LNCaP clone FGC (cell line): ENCODE measurements at regions not wholly inside any gene's neighbourhood (a gene's known extent, or its start where the extent isn't known, plus 50 kb on each side); places are given as distances from the start of the nearest gene placed in this dataset.

ENCODE experiments used
- DNase-seq: peaks from one replicate; pipeline ENCODE4 v3.0.0-alpha.2; 2011; ENCODE audit warnings: low read depth
- H3K4me3 ChIP-seq: 2 replicates; pipeline ENCODE4 v1.5.1; 2011; ENCODE audit warnings: mild to moderate bottlenecking, low read depth, low read length, control low read depth
- TF ChIP-seq, protein P1 (sequence below): IDR thresholded peaks from 2 replicates; pipeline ENCODE4 v1.5.1; 2012; ENCODE audit warnings: mild to moderate bottlenecking; ENCODE audit not compliant: control insufficient read depth, insufficient read depth; ENCODE audit errors: extremely low read depth

DNA sequence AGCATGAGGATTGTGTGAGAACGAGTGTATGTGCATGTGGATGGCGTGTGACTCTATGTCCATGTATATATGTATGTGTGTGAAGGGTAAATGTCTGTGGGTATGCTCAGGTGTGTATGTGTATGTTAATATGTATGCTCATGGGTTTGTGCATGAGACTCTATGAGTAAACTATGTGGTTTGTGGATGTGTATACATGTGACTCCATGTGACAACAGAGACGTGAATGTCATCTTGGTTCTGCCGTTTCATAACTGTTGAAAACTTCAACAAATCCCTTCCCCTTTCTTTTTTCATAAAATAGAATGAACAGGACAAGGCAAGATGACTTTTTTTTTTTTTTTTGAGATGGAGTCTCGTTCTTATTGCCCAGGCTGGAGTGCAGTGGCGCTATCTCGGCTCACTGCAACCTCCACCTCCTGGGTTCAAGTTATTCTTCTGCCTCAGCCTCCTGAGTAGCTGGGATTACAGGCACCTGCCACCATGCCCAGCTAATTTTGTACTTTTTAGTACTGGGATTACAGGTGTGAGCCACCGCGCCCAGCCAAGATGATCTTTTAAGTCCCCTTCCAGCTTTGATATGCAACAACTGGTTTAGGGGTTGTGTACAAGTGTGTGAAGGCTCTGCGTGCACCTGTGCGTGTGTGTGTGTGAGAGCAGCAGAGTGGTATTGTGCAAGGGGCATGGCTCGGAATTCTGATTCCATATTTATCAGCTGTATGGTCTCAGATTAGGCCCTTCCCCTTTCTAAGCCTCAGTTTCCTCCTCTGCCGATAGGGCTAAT is 106.3 kb downstream of the EBNA1BP2 start:
- DNase-seq: no peak
- no peak overlapping the region for H3K4me3 ChIP-seq
- TF ChIP-seq, protein P1, sequence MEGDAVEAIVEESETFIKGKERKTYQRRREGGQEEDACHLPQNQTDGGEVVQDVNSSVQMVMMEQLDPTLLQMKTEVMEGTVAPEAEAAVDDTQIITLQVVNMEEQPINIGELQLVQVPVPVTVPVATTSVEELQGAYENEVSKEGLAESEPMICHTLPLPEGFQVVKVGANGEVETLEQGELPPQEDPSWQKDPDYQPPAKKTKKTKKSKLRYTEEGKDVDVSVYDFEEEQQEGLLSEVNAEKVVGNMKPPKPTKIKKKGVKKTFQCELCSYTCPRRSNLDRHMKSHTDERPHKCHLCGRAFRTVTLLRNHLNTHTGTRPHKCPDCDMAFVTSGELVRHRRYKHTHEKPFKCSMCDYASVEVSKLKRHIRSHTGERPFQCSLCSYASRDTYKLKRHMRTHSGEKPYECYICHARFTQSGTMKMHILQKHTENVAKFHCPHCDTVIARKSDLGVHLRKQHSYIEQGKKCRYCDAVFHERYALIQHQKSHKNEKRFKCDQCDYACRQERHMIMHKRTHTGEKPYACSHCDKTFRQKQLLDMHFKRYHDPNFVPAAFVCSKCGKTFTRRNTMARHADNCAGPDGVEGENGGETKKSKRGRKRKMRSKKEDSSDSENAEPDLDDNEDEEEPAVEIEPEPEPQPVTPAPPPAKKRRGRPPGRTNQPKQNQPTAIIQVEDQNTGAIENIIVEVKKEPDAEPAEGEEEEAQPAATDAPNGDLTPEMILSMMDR: no peak

GRCh38 chr1:43065191-43065590 is 106.5 kb upstream of the SLC2A1 start:
- H3K4me3 ChIP-seq: no peak overlapping the region
- peak; percentile 28 for DNase-seq
- TF ChIP-seq, protein P1: no peak

GRCh38 chr1:43063394-43064219 is 104.9 kb upstream of the SLC2A1 start:
- TF ChIP-seq, protein P1: no peak
- no peak overlapping the region for H3K4me3 ChIP-seq
- DNase-seq: no peak

- DNase-seq: no peak
- no peak overlapping the region for H3K4me3 ChIP-seq
- TF ChIP-seq, protein P1: no peak
Observed at GRCh38 chr1:43062527-43063095, 103.9 kb upstream of the SLC2A1 start.

GRCh38 chr1:43061757-43062156 is 103.1 kb upstream of the SLC2A1 start:
- H3K4me3 ChIP-seq: no peak overlapping the region
- DNase-seq: no peak
- TF ChIP-seq, protein P1: no peak

- TF ChIP-seq, protein P1: no peak
- H3K4me3 ChIP-seq: no peak overlapping the region
Observed at GRCh38 chr1:43059640-43060574, 101.2 kb upstream of the SLC2A1 start.

More at GRCh38 chr1:43059640-43060574, 101.2 kb upstream of the SLC2A1 start:
- no peak for DNase-seq
